ENCODE measurements at regions not wholly inside any gene's neighbourhood (a gene's known extent, or its start where the extent isn't known, plus 50 kb on each side); places are given as distances from the start of the nearest gene placed in this dataset.
"Not testable (repeated sequence)": the region's sequence is repeated elsewhere in the genome, so short reads cannot be mapped to it uniquely, and the experiment has no call there.

- DNase-seq: not testable (repeated sequence)
Measured at GRCh38 chr14:52122163-52122562, 53.3 kb upstream of the NID2 start.

- no peak for DNase-seq
Measured at GRCh38 chr14:52121441-52121840, 52.6 kb upstream of the NID2 start.

- DNase-seq: no peak
Measured at GRCh38 chr14:52119030-52119429, 50.2 kb upstream of the NID2 start.

Measured in GDM1 (cell line).